ENCODE measurements at regions not wholly inside any gene's neighbourhood (a gene's known extent, or its start where the extent isn't known, plus 50 kb on each side); places are given as distances from the start of the nearest gene placed in this dataset.

GRCh38 chr1:234732671-234733390 is 122.9 kb upstream of the IRF2BP2 start:
- no TSS peak for BruUV-seq (replicated peaks)
- CTCF ChIA-PET, result no interaction called here
- POLR2A ChIA-PET (ENCODE audit: low non-redundant PET), result no interaction called here

GRCh38 chr1:234732260-234732659 is 122.3 kb upstream of the IRF2BP2 start:
- ChIA-PET POLR2A (ENCODE audit: low non-redundant PET) (no interaction called here), CTCF (no interaction called here)
- Histone ChIP-seq H3K27me3 (replicated peaks; ENCODE audit: insufficient read depth, low read depth, low read length, poor library complexity) (no peaks in the 10 kb centered on the region), H3K9me3 (ENCODE audit: low read depth, low read length, poor library complexity, severe bottlenecking) (no peaks in the 10 kb centered on the region), H3K4me3 (ENCODE audit: low read depth, low read length, poor library complexity, severe bottlenecking) (no peak overlapping the region), H3K27ac (ENCODE audit: low read depth, low read length, poor library complexity, severe bottlenecking) (no peak overlapping the region), H3K36me3 (ENCODE audit: insufficient read depth, low read length, poor library complexity, severe bottlenecking) (no peaks in the 10 kb centered on the region), H3K4me1 (ENCODE audit: insufficient read depth, low read length, poor library complexity, severe bottlenecking) (peaks cover 5% of the 10 kb centered on the region)
- TF ChIP-seq, protein P1, sequence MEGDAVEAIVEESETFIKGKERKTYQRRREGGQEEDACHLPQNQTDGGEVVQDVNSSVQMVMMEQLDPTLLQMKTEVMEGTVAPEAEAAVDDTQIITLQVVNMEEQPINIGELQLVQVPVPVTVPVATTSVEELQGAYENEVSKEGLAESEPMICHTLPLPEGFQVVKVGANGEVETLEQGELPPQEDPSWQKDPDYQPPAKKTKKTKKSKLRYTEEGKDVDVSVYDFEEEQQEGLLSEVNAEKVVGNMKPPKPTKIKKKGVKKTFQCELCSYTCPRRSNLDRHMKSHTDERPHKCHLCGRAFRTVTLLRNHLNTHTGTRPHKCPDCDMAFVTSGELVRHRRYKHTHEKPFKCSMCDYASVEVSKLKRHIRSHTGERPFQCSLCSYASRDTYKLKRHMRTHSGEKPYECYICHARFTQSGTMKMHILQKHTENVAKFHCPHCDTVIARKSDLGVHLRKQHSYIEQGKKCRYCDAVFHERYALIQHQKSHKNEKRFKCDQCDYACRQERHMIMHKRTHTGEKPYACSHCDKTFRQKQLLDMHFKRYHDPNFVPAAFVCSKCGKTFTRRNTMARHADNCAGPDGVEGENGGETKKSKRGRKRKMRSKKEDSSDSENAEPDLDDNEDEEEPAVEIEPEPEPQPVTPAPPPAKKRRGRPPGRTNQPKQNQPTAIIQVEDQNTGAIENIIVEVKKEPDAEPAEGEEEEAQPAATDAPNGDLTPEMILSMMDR (conservative IDR thresholded peaks at IDR 0.05; ENCODE audit: low read depth, low read length), result no peak
- no peak for TF ChIP-seq EZH2 (IDR thresholded peaks at IDR 0.05; ENCODE audit: borderline replicate concordance, low read depth, low read length, poor library complexity, severe bottlenecking)
- no TSS peak for BruUV-seq (replicated peaks)
- intact Hi-C loops (cut with micrococcal nuclease; ENCODE audit: unreplicated experiment), result no loop called here
- DNase-seq (ENCODE audit: low spot score), result no peak

More at GRCh38 chr1:234732671-234733390, 122.9 kb upstream of the IRF2BP2 start:
- Histone ChIP-seq H3K4me3 (ENCODE audit: low read depth, low read length, poor library complexity, severe bottlenecking) (no peak overlapping the region), H3K4me1 (ENCODE audit: insufficient read depth, low read length, poor library complexity, severe bottlenecking) (no peaks in the 10 kb centered on the region), H3K27ac (ENCODE audit: low read depth, low read length, poor library complexity, severe bottlenecking) (no peak overlapping the region), H3K9me3 (ENCODE audit: low read depth, low read length, poor library complexity, severe bottlenecking) (no peaks in the 10 kb centered on the region), H3K27me3 (replicated peaks; ENCODE audit: insufficient read depth, low read depth, low read length, poor library complexity) (no peaks in the 10 kb centered on the region), H3K36me3 (ENCODE audit: insufficient read depth, low read length, poor library complexity, severe bottlenecking) (no peaks in the 10 kb centered on the region)
- DNase-seq (ENCODE audit: low spot score), result no peak
- TF ChIP-seq, protein P1 (conservative IDR thresholded peaks at IDR 0.05; ENCODE audit: low read depth, low read length), result no peak
- no peak for TF ChIP-seq EZH2 (IDR thresholded peaks at IDR 0.05; ENCODE audit: borderline replicate concordance, low read depth, low read length, poor library complexity, severe bottlenecking)
- intact Hi-C loops (cut with micrococcal nuclease; ENCODE audit: unreplicated experiment), result no loop called here

- no peaks in the 10 kb centered on the region for H3K36me3 ChIP-seq (ENCODE audit: insufficient read depth, low read length, poor library complexity, severe bottlenecking)
- H3K4me3 ChIP-seq (ENCODE audit: low read depth, low read length, poor library complexity, severe bottlenecking), result no peak overlapping the region
- DNase-seq (ENCODE audit: low spot score), result no peak
- TF ChIP-seq, protein P1 (conservative IDR thresholded peaks at IDR 0.05; ENCODE audit: low read depth, low read length), result no peak
- TF ChIP-seq EZH2 (IDR thresholded peaks at IDR 0.05; ENCODE audit: borderline replicate concordance, low read depth, low read length, poor library complexity, severe bottlenecking), result no peak
- peaks cover 12% of the 10 kb centered on the region for H3K4me1 ChIP-seq (ENCODE audit: insufficient read depth, low read length, poor library complexity, severe bottlenecking)
- CTCF ChIA-PET, result no interaction called here
- BruUV-seq (replicated peaks), result no TSS peak
- POLR2A ChIA-PET (ENCODE audit: low non-redundant PET), result no interaction called here
- no peaks in the 10 kb centered on the region for H3K27me3 ChIP-seq (replicated peaks; ENCODE audit: insufficient read depth, low read depth, low read length, poor library complexity)
- H3K9me3 ChIP-seq (ENCODE audit: low read depth, low read length, poor library complexity, severe bottlenecking), result no peaks in the 10 kb centered on the region
- no peak overlapping the region for H3K27ac ChIP-seq (ENCODE audit: low read depth, low read length, poor library complexity, severe bottlenecking)
- intact Hi-C loops (cut with micrococcal nuclease; ENCODE audit: unreplicated experiment), result no loop called here
Observed at GRCh38 chr1:234731569-234732085, 121.6 kb upstream of the IRF2BP2 start.
